Peyer's patch (tissue), 2 donors: ENCODE measurements at regions not wholly inside any gene's neighbourhood (a gene's known extent, or its start where the extent isn't known, plus 50 kb on each side); places are given as distances from the start of the nearest gene placed in this dataset.

Experiments used
- small RNA-seq, 2 donors: library from RNA; depleted of rRNA; stranded (forward); fragments of <200 nt; gene quantifications; one replicate each; pipeline ENCODE3, GENCODE V24; 2016

Small RNA genes in the stretch of these regions (small RNA-seq; reads per million reads assigned to genes)
- gene RF00002 (0 to 0.12 reads per million in 2 donors), gene RF00019 (0 reads per million in 2 donors)
